H1 (cell line): ENCODE measurements at regions not wholly inside any gene's neighbourhood (a gene's known extent, or its start where the extent isn't known, plus 50 kb on each side); places are given as distances from the start of the nearest gene placed in this dataset.

Experiments
- CTCF ChIA-PET: fragments of 300-600 bp; sonication (Branson Sonifier 250); formaldehyde crosslinking; loops from one replicate; lab custom pipeline; 2021; ENCODE audit not compliant: partially characterized antibody; lab: Charles Lee
- POLR2A ChIA-PET: fragments of 300-600 bp; sonication (Branson Sonifier 250); formaldehyde crosslinking; loops from one replicate; lab custom pipeline; 2021; ENCODE audit warnings: inconsistent platforms; ENCODE audit not compliant: partially characterized antibody; lab: Charles Lee
- DNase-seq, 2 experiments: peaks; one replicate each; pipeline versions ENCODE4 v3.0.0 to v3.0.0-alpha.2; 2010 to 2022; ENCODE audit warnings: low spot score in 2 of 2, low read depth in 1 of 2, mixed read lengths in 1 of 2
- FAIRE-seq: peaks from 2 replicates; lab custom pipeline; 2011; peaks lifted over from hg19 to GRCh38; lab: Jason Lieb, UNC
- H2AFZ ChIP-seq: 2 replicates; pipeline ENCODE4 v1.8.1; 2012; ENCODE audit warnings: low read length, inconsistent platforms
- H2AK5ac ChIP-seq: 2 replicates; pipeline ENCODE4 v1.6.1; 2013; ENCODE audit warnings: low read depth, low read length
- H2BK120ac ChIP-seq: replicated peaks from 2 replicates; pipeline ENCODE3; 2013; ENCODE audit warnings: low read depth, low read length, inconsistent platforms
- H2BK12ac ChIP-seq: 2 replicates; pipeline ENCODE4 v1.6.1; 2013; ENCODE audit warnings: low read depth, low read length
- H2BK15ac ChIP-seq: 2 replicates; pipeline ENCODE4 v1.6.1; 2013; ENCODE audit warnings: low read length
- H2BK20ac ChIP-seq: 2 replicates; pipeline ENCODE4 v1.6.1; 2013; ENCODE audit warnings: low read length
- H2BK5ac ChIP-seq: 2 replicates; pipeline ENCODE4 v1.6.1; 2013; ENCODE audit warnings: low read depth, low read length
- H3K14ac ChIP-seq: 2 replicates; pipeline ENCODE4 v1.6.1; 2013; ENCODE audit warnings: inconsistent platforms; ENCODE audit not compliant: insufficient read length
- H3K18ac ChIP-seq: 2 replicates; pipeline ENCODE4 v1.6.1; 2013; ENCODE audit warnings: low read length; ENCODE audit errors: extremely low read depth
- H3K23ac ChIP-seq: 2 replicates; pipeline ENCODE4 v1.6.1; 2013; ENCODE audit warnings: inconsistent platforms; ENCODE audit not compliant: insufficient read length
- H3K23me2 ChIP-seq: 2 replicates; pipeline ENCODE4 v1.6.1; 2013; ENCODE audit warnings: low read depth, low read length
- H3K27ac ChIP-seq: 2 replicates; pipeline ENCODE4 v1.6.1; 2011; ENCODE audit warnings: low read depth, low read length, inconsistent platforms
- H3K27me3 ChIP-seq, 4 experiments: replicated peaks in 1 of 4; 1 replicate in 1 of 4; 2 replicates in 3 of 4; pipeline versions ENCODE4 v1.6.1 to v1.8.1; 2011 to 2013; ENCODE audit warnings: low read length in 3 of 4, mild to moderate bottlenecking in 3 of 4, inconsistent platforms in 2 of 4, mixed read lengths in 2 of 4, moderate library complexity in 1 of 4; ENCODE audit not compliant: control insufficient read depth in 3 of 4, insufficient read depth in 3 of 4; ENCODE audit errors: extremely low read depth in 1 of 4
- H3K36me3 ChIP-seq, 4 experiments: 2 replicates each; pipeline versions ENCODE4 v1.6.1 to v1.8.1; 2011 to 2013; ENCODE audit warnings: mild to moderate bottlenecking in 4 of 4, low read length in 3 of 4, moderate library complexity in 2 of 4, control low read depth in 1 of 4, inconsistent platforms in 1 of 4; ENCODE audit not compliant: insufficient read depth in 4 of 4, control insufficient read depth in 2 of 4
- H3K4ac ChIP-seq: replicated peaks from 2 replicates; pipeline ENCODE3; 2013; ENCODE audit warnings: low read length, low read depth, mixed read lengths, inconsistent platforms; ENCODE audit not compliant: insufficient read length
- H3K4me1 ChIP-seq, 4 experiments: replicated peaks in 1 of 4; 1 replicate in 1 of 4; 2 replicates in 3 of 4; pipeline versions ENCODE4 v1.6.1 to v1.8.1; 2011 to 2013; ENCODE audit warnings: low read length in 3 of 4, inconsistent platforms in 2 of 4, mixed read lengths in 1 of 4; ENCODE audit not compliant: insufficient read depth in 4 of 4, control insufficient read depth in 3 of 4
- H3K4me2 ChIP-seq, 2 experiments: 2 replicates each; pipeline versions ENCODE4 v1.6.1 to v1.8.1; 2011 to 2013; ENCODE audit warnings: low read depth in 2 of 2, low read length in 2 of 2, control low read depth in 1 of 2, inconsistent platforms in 1 of 2, mild to moderate bottlenecking in 1 of 2; ENCODE audit not compliant: insufficient read depth in 1 of 2
- H3K4me3 ChIP-seq, 4 experiments: fragments of 200-600, 300-600 bp in 1 of 4; sonication (generic), shearing (Covaris generic), sonication (Bioruptor Twin) in 1 of 4; 2 replicates each; pipeline versions ENCODE4 v1.5.1 to v1.8.1; 2011 to 2016; ENCODE audit warnings: low read length in 4 of 4, low read depth in 3 of 4, control low read depth in 2 of 4, inconsistent platforms in 2 of 4, mild to moderate bottlenecking in 2 of 4, mixed read lengths in 1 of 4, moderate library complexity in 1 of 4; ENCODE audit not compliant: insufficient read depth in 2 of 4; ENCODE audit errors: extremely low read depth in 1 of 4
- H3K56ac ChIP-seq: replicated peaks from 2 replicates; pipeline ENCODE3; 2013; ENCODE audit warnings: low read depth, mild to moderate bottlenecking, mixed read lengths, low read length, inconsistent platforms; ENCODE audit not compliant: insufficient read length
- H3K79me1 ChIP-seq: 2 replicates; pipeline ENCODE4 v1.6.1; 2013; ENCODE audit warnings: low read depth, low read length, control low read depth
- H3K79me2 ChIP-seq, 2 experiments: 2 replicates each; pipeline versions ENCODE4 v1.6.1 to v1.8.1; 2012 to 2013; ENCODE audit warnings: low read length in 2 of 2, mild to moderate bottlenecking in 2 of 2, inconsistent platforms in 1 of 2; ENCODE audit not compliant: insufficient read depth in 2 of 2, control insufficient read depth in 1 of 2
- H3K9ac ChIP-seq, 4 experiments: replicated peaks in 1 of 4; 1 replicate in 1 of 4; 2 replicates in 3 of 4; pipeline versions ENCODE4 v1.6.1 to v1.8.1; 2011 to 2013; ENCODE audit warnings: low read depth in 3 of 4, low read length in 3 of 4, control low read depth in 2 of 4, mild to moderate bottlenecking in 2 of 4, moderate library complexity in 2 of 4, inconsistent platforms in 1 of 4; ENCODE audit errors: extremely low read depth in 1 of 4
- H3K9me3 ChIP-seq, 2 experiments: 2 replicates each; pipeline versions ENCODE4 v1.6.1 to v1.8.1; 2012 to 2013; ENCODE audit warnings: mild to moderate bottlenecking in 2 of 2, moderate library complexity in 2 of 2, control low read depth in 1 of 2, inconsistent platforms in 1 of 2, low read depth in 1 of 2, low read length in 1 of 2, mixed read lengths in 1 of 2; ENCODE audit not compliant: insufficient read depth in 2 of 2
- H4K20me1 ChIP-seq, 2 experiments: replicated peaks in 1 of 2; 2 replicates each; pipeline versions ENCODE3 to v1.8.1; 2011 to 2013; ENCODE audit warnings: inconsistent platforms in 2 of 2, low read length in 2 of 2, mild to moderate bottlenecking in 1 of 2; ENCODE audit not compliant: insufficient read depth in 2 of 2, control insufficient read depth in 1 of 2
- H4K5ac ChIP-seq: 2 replicates; pipeline ENCODE4 v1.6.1; 2013; ENCODE audit warnings: low read length, low read depth, mixed read lengths, inconsistent platforms; ENCODE audit not compliant: insufficient read length
- H4K8ac ChIP-seq: 2 replicates; pipeline ENCODE4 v1.8.0; 2013; ENCODE audit warnings: mild to moderate bottlenecking, moderate library complexity, low read length, inconsistent platforms; ENCODE audit not compliant: insufficient read depth; ENCODE audit errors: extremely low read depth
- H4K91ac ChIP-seq: replicated peaks from 2 replicates; pipeline ENCODE3; 2013; ENCODE audit warnings: low read length, mixed read lengths, inconsistent platforms; ENCODE audit not compliant: insufficient read length
- JUN ChIP-seq: IDR thresholded peaks from 2 replicates; pipeline ENCODE4 v1.6.1; 2011; ENCODE audit warnings: low read depth, mild to moderate bottlenecking, improper control_type of control experiment, low read length
- whole genome bisulfite sequencing, 2 experiments: shearing (Covaris generic) in 1 of 2; methylation state at CpG; one replicate each; pipeline versions ENCODE4 v1.1.6 to v1.1.7; 2013 to 2015; ENCODE audit warnings: low lambda C conversion rate in 2 of 2, mixed read lengths in 2 of 2, inconsistent platforms in 1 of 2, low coverage in 1 of 2, missing lambda C conversion rate in 1 of 2; ENCODE audit not compliant: insufficient replicate concordance in 2 of 2, insufficient coverage in 1 of 2, insufficient read length in 1 of 2; ENCODE audit errors: extremely low coverage in 1 of 2, missing lambda C conversion rate in 1 of 2; 5-methylcytosine and 5-hydroxymethylcytosine counted together
- TF ChIP-seq, protein P1 (sequence below): IDR thresholded peaks from 2 replicates; pipeline ENCODE4 v1.6.1; 2012; ENCODE audit warnings: inconsistent platforms

GRCh38 chr13:47508527-47509228 is 492.4 kb downstream of the SUCLA2 start:
- Histone ChIP-seq H2BK120ac (no peak overlapping the region), H2BK5ac (no peak overlapping the region), H3K4ac (no peak overlapping the region), H4K5ac (no peak overlapping the region), H3K4me1 (no peaks in the 10 kb centered on the region), H2BK12ac (no peak overlapping the region), H3K18ac (no peak overlapping the region), H3K4me2 (no peak overlapping the region), H3K79me1 (no peaks in the 10 kb centered on the region), H3K79me2 (no peaks in the 10 kb centered on the region), H3K36me3 (no peaks in the 10 kb centered on the region), H4K20me1 (no peaks in the 10 kb centered on the region), H3K4me3 (no peak overlapping the region), H3K56ac (no peak overlapping the region), H3K9ac (no peak overlapping the region), H3K23ac (no peak overlapping the region), H4K91ac (no peak overlapping the region), H2BK15ac (no peak overlapping the region), H3K27ac (no peak overlapping the region), H3K14ac (no peak overlapping the region), H2BK20ac (no peak overlapping the region), H4K8ac (no peak overlapping the region), H3K9me3 (no peaks in the 10 kb centered on the region), H2AK5ac (no peak overlapping the region), H3K23me2 (no peaks in the 10 kb centered on the region), H3K27me3 (no peaks in the 10 kb centered on the region), H2AFZ (no peak overlapping the region)
- WGBS, 2 experiments: 87% methylated on average over 5 of the region's 5 CpGs; no CpG with 5 or more reads in 1 of the 2 experiments
- DNase-seq (no peak), FAIRE-seq (no peak)
- ChIA-PET POLR2A (no interaction called here), CTCF (interaction anchor here (0.8 kb wide), 1 partner anchor 8 kb away, joined by 4 read pairs; no protein-coding TSS in a partner anchor)
- TF ChIP-seq JUN: no peak
- TF ChIP-seq, protein P1, sequence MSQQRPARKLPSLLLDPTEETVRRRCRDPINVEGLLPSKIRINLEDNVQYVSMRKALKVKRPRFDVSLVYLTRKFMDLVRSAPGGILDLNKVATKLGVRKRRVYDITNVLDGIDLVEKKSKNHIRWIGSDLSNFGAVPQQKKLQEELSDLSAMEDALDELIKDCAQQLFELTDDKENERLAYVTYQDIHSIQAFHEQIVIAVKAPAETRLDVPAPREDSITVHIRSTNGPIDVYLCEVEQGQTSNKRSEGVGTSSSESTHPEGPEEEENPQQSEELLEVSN: no peak
